ENCODE measurements at regions not wholly inside any gene's neighbourhood (a gene's known extent, or its start where the extent isn't known, plus 50 kb on each side); places are given as distances from the start of the nearest gene placed in this dataset.
"Not testable (repeated sequence)": the region's sequence is repeated elsewhere in the genome, so short reads cannot be mapped to it uniquely, and the experiment has no call there.

DNA sequence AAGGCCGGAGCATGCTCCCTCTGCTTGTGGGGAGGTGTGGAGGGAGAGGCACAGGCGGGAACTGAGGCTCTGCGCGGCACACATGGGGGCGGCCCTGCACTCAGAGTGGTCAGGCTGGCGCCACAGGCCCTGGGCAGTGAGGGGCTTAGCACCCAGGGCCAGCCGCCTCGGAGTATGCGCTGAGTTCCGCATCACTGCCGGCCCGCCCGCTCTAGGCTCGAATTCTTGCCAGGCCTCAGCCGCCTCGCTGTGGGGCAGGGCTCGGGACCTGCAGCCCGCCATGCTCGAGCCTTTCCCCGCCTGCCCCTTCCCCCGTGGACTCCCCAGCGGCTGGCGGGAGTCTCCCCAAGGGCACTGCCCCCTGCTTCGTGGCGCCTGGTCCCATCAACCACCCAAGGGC, 905.9 kb downstream of the SPATA31A6 start:
- not testable (repeated sequence) for H3K4me3 Mint-ChIP-seq, H3K27me3 Mint-ChIP-seq, H3K36me3 Mint-ChIP-seq, H3K4me1 Mint-ChIP-seq, H3K9me3 Mint-ChIP-seq, H3K27ac Mint-ChIP-seq

DNA sequence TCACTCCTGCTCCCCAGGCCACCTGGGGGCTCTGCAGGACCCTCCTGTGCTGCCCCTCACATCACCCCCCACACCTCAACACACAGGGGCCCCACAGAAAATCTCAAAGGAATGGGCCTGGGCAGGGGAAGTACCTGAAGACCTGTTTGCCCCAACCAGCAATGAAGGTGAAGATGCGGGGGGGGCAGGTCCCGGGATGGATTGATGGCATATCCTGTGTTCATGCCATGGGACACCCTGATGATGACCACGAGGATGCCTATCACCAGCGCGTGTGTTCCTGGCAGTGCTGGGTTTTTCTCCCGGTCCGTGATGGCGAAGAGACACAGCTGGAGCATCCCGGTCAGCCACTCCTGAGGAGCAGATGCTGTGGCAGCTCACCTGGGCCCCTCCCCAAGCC, 926.9 kb downstream of the SPATA31A6 start:
- H3K27me3 Mint-ChIP-seq, H3K4me1 Mint-ChIP-seq, H3K36me3 Mint-ChIP-seq, H3K4me3 Mint-ChIP-seq, H3K27ac Mint-ChIP-seq, H3K9me3 Mint-ChIP-seq: not testable (repeated sequence)

DNA sequence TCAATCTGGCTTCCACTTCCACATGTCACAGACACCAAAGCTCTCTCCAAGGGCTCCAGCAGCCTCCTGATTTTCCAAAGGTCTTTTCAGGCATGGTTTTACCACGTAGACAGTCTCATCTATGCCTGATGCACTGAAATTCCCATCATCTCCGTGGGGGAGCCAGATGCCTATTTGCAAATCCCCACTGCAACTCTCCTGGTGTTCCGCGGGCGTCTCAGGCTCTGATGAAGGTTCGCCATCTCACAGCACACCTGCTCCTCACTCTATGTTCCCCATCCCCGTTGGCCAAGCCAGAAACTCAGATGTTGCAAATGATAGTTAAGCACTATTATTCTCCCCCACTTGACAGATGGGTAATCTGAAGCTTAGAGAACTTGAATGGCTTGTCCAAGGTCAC, 929.4 kb downstream of the SPATA31A6 start:
- H3K36me3 Mint-ChIP-seq, H3K9me3 Mint-ChIP-seq, H3K4me3 Mint-ChIP-seq, H3K4me1 Mint-ChIP-seq, H3K27me3 Mint-ChIP-seq, H3K27ac Mint-ChIP-seq: not testable (repeated sequence)

DNA sequence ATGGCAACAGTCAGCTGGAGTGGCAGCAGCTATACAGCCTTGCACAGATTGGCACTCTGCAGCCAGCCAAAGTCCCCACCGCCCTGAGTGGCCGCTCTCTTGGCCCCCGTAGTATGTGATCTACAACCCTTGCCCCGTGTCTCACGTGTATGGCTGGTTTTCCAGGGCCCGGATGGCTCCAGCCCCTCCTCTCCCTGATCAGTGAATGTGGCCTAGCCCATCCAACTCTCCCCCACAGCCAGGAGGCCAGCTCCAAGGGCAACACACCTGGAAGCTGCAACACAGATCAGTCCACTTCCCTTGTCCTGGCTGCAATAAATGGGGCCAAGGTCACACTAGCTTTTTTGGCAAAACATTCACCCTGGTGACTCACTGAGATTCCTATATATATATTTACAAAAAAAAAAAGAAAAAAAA, 932.4 kb downstream of the SPATA31A6 start:
- not testable (repeated sequence) for H3K27me3 Mint-ChIP-seq, H3K9me3 Mint-ChIP-seq, H3K36me3 Mint-ChIP-seq, H3K4me3 Mint-ChIP-seq, H3K4me1 Mint-ChIP-seq, H3K27ac Mint-ChIP-seq

DNA sequence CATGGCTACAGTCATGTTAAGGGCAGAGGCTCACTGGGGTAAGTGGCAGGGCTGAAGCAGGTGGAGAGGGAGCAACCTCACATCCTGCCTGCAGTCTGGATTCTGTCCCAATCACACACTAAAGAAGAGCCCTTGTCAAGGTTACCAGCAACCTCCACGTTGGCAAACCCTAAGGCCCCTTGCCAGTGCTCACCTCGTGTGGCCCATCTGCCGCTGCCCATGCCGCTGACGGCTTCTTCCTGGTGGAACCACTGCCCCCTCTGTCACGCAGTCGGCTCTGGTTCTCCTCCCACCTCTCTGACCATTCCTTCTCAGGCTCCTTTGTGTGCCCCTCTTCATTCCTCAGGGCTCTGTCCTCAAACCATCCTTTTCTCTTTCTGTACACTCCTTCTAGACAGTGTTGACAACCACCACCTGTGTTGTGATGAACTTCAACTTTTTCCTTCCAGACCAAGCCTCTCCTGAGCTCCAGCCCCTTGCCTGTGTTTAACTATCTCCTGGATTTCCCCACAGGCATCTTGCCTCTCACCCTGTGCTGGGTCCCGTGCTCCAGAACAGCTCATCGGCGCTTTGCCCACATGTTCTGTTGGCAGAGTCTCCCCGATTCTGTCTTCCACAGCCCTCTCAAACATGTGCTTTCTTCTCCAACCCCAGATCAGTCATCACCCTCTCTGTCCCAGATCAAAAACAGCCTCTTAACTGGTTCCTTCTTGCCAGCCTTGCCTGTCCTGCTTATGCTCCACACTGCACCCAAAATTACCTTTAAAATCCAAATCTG, 934.8 kb downstream of the SPATA31A6 start:
- not testable (repeated sequence) for H3K27me3 Mint-ChIP-seq, H3K9me3 Mint-ChIP-seq, H3K4me3 Mint-ChIP-seq, H3K27ac Mint-ChIP-seq, H3K36me3 Mint-ChIP-seq, H3K4me1 Mint-ChIP-seq

DNA sequence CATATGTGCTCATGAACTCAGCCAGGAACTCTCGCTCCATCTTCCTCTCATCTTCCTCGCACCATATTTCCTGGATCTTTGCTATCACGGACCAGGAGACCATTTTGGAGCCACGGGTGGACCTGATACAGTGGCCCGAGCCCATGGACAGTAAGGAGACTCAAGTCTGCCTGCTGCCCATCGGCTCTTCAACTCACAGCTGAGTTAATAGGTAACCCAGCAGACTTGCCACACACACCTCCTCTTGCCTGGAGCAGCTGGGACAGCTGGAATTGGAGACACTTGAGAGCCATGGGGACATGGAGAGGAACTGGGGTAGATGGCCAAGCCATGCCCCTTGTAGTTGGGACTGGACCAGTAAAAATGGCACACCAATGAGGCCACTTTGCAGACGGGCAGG, 936.1 kb downstream of the SPATA31A6 start:
- not testable (repeated sequence) for H3K4me3 Mint-ChIP-seq, H3K27me3 Mint-ChIP-seq, H3K9me3 Mint-ChIP-seq, H3K4me1 Mint-ChIP-seq, H3K27ac Mint-ChIP-seq, H3K36me3 Mint-ChIP-seq

DNA sequence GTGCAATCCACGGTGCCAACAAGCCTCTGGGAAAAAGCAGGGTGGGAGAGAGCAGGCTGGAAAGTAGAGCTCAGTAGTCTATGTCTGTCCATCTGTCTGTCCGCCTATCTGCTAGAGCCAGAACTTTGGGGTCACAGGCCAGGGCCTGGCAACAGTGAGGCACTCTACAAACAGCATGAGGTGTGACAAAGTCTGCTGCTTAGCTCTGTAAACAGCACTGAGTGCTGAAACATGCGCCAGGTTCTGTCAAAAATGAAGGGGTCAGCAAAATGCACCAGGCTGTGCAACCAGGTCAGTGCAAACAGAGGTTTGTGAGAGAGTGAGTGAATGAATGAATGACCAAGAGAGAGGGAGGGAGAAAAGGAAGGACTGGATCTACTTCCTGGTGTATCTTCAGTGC, 936.5 kb downstream of the SPATA31A6 start:
- H3K4me1 Mint-ChIP-seq, H3K4me3 Mint-ChIP-seq, H3K36me3 Mint-ChIP-seq, H3K9me3 Mint-ChIP-seq, H3K27me3 Mint-ChIP-seq, H3K27ac Mint-ChIP-seq: not testable (repeated sequence)

DNA sequence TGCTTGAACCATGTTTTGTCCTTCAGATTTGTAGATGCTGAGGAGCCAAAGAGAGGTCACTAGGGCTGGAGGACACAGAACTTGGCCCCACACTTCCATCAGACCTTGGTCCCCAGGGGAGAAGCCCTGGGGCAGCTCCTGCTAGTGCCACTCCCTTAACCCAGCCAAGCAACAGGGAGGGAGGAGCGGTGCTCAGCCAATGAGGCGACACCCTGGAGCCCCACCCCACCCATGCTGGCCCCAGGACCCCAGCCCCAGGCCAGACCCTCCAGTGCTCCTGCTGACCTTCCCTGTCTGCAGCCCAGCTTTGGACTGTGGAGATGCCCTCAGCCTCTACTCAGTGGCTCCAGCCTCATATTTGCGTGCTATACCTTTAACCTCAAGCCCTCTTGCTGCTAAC, 942.4 kb downstream of the SPATA31A6 start:
- H3K4me1 Mint-ChIP-seq, H3K9me3 Mint-ChIP-seq, H3K27ac Mint-ChIP-seq, H3K27me3 Mint-ChIP-seq, H3K36me3 Mint-ChIP-seq, H3K4me3 Mint-ChIP-seq: not testable (repeated sequence)

DNA sequence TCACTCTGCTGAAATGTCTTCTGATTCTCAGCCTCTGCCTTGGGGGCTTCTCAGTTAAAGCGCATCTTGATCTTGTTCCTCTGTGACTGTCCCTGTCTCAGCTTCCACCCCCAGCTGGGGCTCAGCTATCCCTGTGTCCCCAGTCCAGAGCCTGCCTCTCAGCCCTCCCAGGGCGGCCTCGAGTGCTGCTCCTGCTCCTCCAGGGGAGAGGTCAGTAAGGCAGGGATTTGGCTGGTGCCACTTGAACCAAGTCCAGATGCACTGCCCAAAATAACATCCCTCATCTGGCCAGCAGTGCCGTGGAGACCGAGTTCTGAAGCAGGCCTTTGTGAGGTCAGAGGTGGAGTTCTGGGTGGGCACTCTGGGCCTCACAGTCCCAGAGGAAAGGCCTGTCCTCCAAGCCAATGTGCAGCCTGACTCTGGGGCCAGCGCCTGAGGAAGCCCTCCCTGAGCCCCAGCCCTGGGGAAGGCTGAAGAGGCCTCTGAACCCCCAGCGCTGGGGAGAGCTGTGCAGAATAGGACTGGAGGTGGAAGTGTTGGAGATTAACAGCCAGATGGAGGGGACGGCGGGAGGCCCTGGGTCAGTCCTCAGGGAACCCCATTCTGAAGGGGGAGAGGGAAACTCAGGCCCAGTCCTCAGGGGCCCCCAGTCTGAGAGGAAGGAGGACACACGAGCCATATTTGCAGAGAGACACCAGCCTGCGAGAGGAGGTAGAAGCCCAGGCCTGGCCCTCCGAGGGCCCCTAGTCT, 943.7 kb downstream of the SPATA31A6 start:
- not testable (repeated sequence) for H3K36me3 Mint-ChIP-seq, H3K4me3 Mint-ChIP-seq, H3K9me3 Mint-ChIP-seq, H3K27ac Mint-ChIP-seq, H3K27me3 Mint-ChIP-seq, H3K4me1 Mint-ChIP-seq

DNA sequence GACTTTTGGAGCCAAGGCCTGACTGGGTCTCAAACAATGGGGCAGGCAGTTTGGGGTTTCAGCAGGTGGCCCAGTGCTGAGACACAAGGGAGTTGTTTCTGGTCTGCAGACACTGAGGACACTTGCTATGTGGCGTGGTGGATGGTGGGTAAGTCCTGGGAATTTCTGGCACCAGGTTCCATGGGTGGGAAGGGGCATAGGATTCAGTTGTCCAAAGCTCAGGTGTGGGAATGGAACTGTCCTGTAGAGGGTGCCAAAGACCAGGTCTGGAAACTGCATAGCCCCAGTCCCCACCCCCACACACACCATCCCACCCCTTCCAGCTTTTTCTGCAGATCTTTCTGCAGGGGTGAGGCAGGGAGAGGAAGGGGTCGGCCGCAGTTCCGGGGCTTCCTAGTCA, 944.5 kb downstream of the SPATA31A6 start:
- not testable (repeated sequence) for H3K27me3 Mint-ChIP-seq, H3K4me1 Mint-ChIP-seq, H3K9me3 Mint-ChIP-seq, H3K36me3 Mint-ChIP-seq, H3K27ac Mint-ChIP-seq, H3K4me3 Mint-ChIP-seq

DNA sequence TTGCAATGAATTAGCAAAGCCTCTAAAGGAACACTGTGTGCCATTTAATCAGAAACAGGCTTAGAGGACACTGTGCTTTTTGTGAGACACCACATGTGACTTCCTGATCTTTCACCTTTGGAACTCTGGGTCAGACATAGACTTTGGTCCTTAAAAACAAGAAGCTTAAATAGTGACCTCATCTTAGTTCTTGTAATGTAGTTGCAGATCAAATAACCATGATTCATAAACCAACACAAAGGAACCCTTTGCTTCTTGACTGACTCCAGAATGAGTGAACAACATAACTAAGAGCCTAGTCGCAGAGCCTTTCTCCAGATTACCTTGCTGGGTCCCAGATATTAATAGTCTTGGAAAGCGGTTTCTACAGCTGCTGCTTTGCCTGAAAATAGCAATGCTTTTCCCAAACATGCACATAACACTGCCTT, 947.3 kb downstream of the SPATA31A6 start:
- not testable (repeated sequence) for H3K27ac Mint-ChIP-seq, H3K36me3 Mint-ChIP-seq, H3K4me3 Mint-ChIP-seq, H3K4me1 Mint-ChIP-seq, H3K9me3 Mint-ChIP-seq, H3K27me3 Mint-ChIP-seq

DNA sequence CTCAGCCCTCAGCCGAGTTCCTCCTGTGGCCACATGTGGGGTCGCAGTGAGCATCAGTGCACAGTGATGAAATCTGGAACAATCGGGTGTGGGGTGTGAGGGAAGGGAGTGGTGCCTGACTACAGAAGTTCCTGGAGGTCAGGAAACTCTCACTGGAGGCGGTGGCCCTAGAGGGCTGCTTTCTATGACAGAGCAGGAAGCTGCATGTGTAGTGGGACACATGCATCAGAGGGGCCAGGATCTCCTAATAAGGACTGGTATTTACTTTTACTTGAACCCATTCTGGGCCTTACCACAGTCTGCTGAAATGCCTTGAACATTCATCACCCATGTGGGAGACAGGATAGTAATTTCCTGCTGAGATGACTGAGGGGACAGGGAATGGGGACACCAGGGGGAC, 952.0 kb downstream of the SPATA31A6 start:
- not testable (repeated sequence) for H3K36me3 Mint-ChIP-seq, H3K27me3 Mint-ChIP-seq, H3K9me3 Mint-ChIP-seq, H3K4me1 Mint-ChIP-seq, H3K4me3 Mint-ChIP-seq, H3K27ac Mint-ChIP-seq

DNA sequence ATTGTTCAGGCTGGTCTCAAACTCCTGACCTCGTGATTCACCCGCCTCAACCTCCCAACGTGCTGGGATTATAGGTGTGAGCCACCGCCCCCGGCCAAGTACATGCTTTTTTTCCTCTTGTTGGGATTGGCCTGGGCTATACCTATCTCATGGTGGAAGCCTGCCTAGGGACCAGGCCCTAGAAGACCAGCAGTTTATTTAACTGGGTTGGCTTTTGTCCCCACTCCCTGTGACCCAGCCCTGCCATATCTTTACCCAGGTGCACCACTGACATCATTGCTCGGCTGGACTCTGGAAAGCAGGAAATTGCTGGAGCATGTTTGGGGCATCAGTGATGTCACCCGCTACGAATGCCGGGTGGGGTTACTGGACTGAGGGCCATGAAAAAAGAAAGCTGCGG, 955.5 kb downstream of the SPATA31A6 start:
- H3K4me1 Mint-ChIP-seq, H3K27ac Mint-ChIP-seq, H3K36me3 Mint-ChIP-seq, H3K27me3 Mint-ChIP-seq, H3K9me3 Mint-ChIP-seq, H3K4me3 Mint-ChIP-seq: not testable (repeated sequence)

DNA sequence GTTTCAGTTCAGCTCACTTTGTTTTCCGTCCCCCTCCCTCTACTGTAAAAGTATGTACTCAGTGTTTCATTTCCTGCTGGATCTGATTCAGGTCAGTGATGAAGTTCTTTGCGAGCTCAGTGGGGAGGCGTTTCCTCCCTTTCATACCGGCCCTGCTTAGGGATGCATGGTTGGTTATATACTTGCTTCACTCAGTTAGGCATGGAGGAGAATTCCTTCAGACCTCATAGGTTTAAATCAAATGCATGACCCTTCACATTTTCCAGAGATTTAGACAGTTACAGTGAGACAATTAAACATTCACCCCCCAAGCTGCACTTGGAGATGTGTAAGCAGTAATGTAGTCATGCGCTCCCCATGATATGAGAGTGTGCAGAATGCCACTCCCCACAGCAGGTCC, 955.9 kb downstream of the SPATA31A6 start:
- H3K27ac Mint-ChIP-seq, H3K9me3 Mint-ChIP-seq, H3K4me3 Mint-ChIP-seq, H3K4me1 Mint-ChIP-seq, H3K27me3 Mint-ChIP-seq, H3K36me3 Mint-ChIP-seq: not testable (repeated sequence)

DNA sequence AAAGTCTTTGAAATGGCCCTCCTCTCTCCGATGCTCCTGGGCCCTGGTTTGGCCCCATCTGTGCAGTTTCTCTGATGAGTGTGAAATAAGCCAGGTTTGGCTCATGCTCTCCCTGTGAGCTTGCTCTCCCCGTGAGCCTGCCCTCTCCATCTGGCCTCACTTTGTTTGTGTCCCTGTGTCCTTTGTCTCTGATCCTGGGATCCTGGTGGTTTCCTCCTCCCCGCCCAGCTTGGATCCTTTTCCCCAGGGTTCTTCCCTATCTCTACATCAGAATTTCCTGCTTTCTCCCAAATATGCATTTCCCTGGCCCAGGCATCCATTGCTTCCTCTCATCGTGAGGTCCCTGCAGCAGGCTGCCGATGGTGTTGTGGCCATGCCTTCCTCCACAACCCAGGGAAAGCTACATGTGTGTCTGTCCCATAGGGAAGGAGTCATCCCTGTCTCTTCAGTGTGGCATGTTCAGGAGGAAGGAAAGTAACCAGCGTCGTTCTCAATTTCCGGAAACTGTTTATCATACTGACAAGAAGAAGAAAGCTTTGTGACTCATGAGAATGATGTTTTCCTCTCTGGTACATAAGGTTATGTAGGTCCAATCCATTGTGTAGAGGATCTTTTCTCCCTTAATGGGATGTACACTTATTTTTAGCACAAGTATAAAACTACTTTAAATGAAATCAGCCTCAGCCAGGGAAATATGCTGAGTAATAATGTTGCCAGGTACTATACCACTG, 956.6 kb downstream of the SPATA31A6 start:
- not testable (repeated sequence) for H3K4me3 Mint-ChIP-seq, H3K9me3 Mint-ChIP-seq, H3K36me3 Mint-ChIP-seq, H3K4me1 Mint-ChIP-seq, H3K27me3 Mint-ChIP-seq
- peak overlapping the region; percentile 46 for H3K27ac Mint-ChIP-seq

Data from activated naive CD4-positive, alpha-beta T cell treated with anti-CD3 and anti-CD28 coated beads, Interleukin-2, amount 50 U/mL, for 24 hours (primary cell).